ENCODE measurements at regions not wholly inside any gene's neighbourhood (a gene's known extent, or its start where the extent isn't known, plus 50 kb on each side); places are given as distances from the start of the nearest gene placed in this dataset.

- no peaks in the 10 kb centered on the region for H3K9me3 ChIP-seq (ENCODE audit: low read depth)
- no peak overlapping the region for H3K4me2 ChIP-seq (ENCODE audit: unreplicated experiment)
- in situ Hi-C loops (cut with MboI): no loop called here
- WGBS, 2 experiments (ENCODE audit: low coverage in 1 of 2, low lambda C conversion rate in 2 of 2, missing lambda C conversion rate in 2 of 2): 86 to 89% methylated on average over 4 of the region's 4 CpGs
- no peak for DNase-seq
- 0 out of 2 replicates have a peak overlapping the region, but pooled peaks have one; percentile 52 for H3K9ac ChIP-seq
- no peak overlapping the region for H3K4me3 ChIP-seq
- H2AFZ ChIP-seq: no peak overlapping the region
- peak overlapping the region; percentile 85; the same call in 1 of the 2 replicates for H3K27ac ChIP-seq
- no peaks in the 10 kb centered on the region for H3K27me3 ChIP-seq (replicated peaks; ENCODE audit: insufficient read depth)
- H3K36me3 ChIP-seq (ENCODE audit: low read depth): no peaks in the 10 kb centered on the region
- no peaks in the 10 kb centered on the region for H3K9me2 ChIP-seq (ENCODE audit: insufficient read depth)
- no peaks in the 10 kb centered on the region for H3K79me2 ChIP-seq (ENCODE audit: insufficient read depth)
- H3K4me1 ChIP-seq (ENCODE audit: insufficient read depth): peaks cover 36% of the 10 kb centered on the region
- no peak for TF ChIP-seq EZH2phosphoT487 (IDR thresholded peaks at IDR 0.05; ENCODE audit: insufficient read depth, low read depth)
- no peak for TF ChIP-seq EZH2 (IDR thresholded peaks at IDR 0.05; ENCODE audit: insufficient read depth, poor library complexity, severe bottlenecking)
- no peaks in the 10 kb centered on the region for H4K20me1 ChIP-seq (ENCODE audit: insufficient read depth)
- H3F3A ChIP-seq (ENCODE audit: insufficient read depth): peaks cover 43% of the 10 kb centered on the region
Measured at GRCh38 chr14:51534610-51535011, 117.1 kb upstream of the FRMD6 start.

GRCh38 chr14:51535443-51536044, 116.2 kb upstream of the FRMD6 start:
- no peak overlapping the region for H3K4me2 ChIP-seq (ENCODE audit: unreplicated experiment)
- H3K36me3 ChIP-seq (ENCODE audit: low read depth): no peaks in the 10 kb centered on the region
- no peaks in the 10 kb centered on the region for H4K20me1 ChIP-seq (ENCODE audit: insufficient read depth)
- no peak for DNase-seq
- no peak for TF ChIP-seq EZH2 (IDR thresholded peaks at IDR 0.05; ENCODE audit: insufficient read depth, poor library complexity, severe bottlenecking)
- TF ChIP-seq EZH2phosphoT487 (IDR thresholded peaks at IDR 0.05; ENCODE audit: insufficient read depth, low read depth): no peak
- H3K4me1 ChIP-seq (ENCODE audit: insufficient read depth): peaks cover 45% of the 10 kb centered on the region
- no peak overlapping the region for H3K9ac ChIP-seq
- WGBS, 2 experiments (ENCODE audit: low coverage in 1 of 2, low lambda C conversion rate in 2 of 2, missing lambda C conversion rate in 2 of 2): 92 to 97% methylated on average over 2 of the region's 2 CpGs
- no peaks in the 10 kb centered on the region for H3K9me2 ChIP-seq (ENCODE audit: insufficient read depth)
- H3K9me3 ChIP-seq (ENCODE audit: low read depth): no peaks in the 10 kb centered on the region
- in situ Hi-C loops (cut with MboI): no loop called here
- no peaks in the 10 kb centered on the region for H3K79me2 ChIP-seq (ENCODE audit: insufficient read depth)
- no peak overlapping the region for H3K4me3 ChIP-seq
- H3K27ac ChIP-seq: no peak overlapping the region
- H3K27me3 ChIP-seq (replicated peaks; ENCODE audit: insufficient read depth): no peaks in the 10 kb centered on the region
- peaks cover 50% of the 10 kb centered on the region for H3F3A ChIP-seq (ENCODE audit: insufficient read depth)
- no peak overlapping the region for H2AFZ ChIP-seq

- Histone ChIP-seq H3K27me3 (replicated peaks; ENCODE audit: insufficient read depth) (no peaks in the 10 kb centered on the region), H3F3A (ENCODE audit: insufficient read depth) (peaks cover 43% of the 10 kb centered on the region), H3K4me1 (ENCODE audit: insufficient read depth) (peaks cover 37% of the 10 kb centered on the region), H3K9ac (no peak overlapping the region), H3K4me3 (no peak overlapping the region), H4K20me1 (ENCODE audit: insufficient read depth) (no peaks in the 10 kb centered on the region), H3K4me2 (ENCODE audit: unreplicated experiment) (peak overlapping the region; percentile 59), H3K36me3 (ENCODE audit: low read depth) (no peaks in the 10 kb centered on the region), H3K79me2 (ENCODE audit: insufficient read depth) (no peaks in the 10 kb centered on the region), H3K9me2 (ENCODE audit: insufficient read depth) (no peaks in the 10 kb centered on the region), H3K27ac (peak overlapping the region; percentile 81), H3K9me3 (ENCODE audit: low read depth) (no peaks in the 10 kb centered on the region), H2AFZ (no peak overlapping the region)
- TF ChIP-seq EZH2phosphoT487 (IDR thresholded peaks at IDR 0.05; ENCODE audit: insufficient read depth, low read depth) (no peak), EZH2 (IDR thresholded peaks at IDR 0.05; ENCODE audit: insufficient read depth, poor library complexity, severe bottlenecking) (no peak)
- WGBS, 2 experiments (ENCODE audit: low coverage in 1 of 2, low lambda C conversion rate in 2 of 2, missing lambda C conversion rate in 2 of 2): 100% methylated on average over 1 of the region's 1 CpG
- no peak for DNase-seq
- in situ Hi-C loops (cut with MboI): no loop called here
Measured at GRCh38 chr14:51538973-51539372, 112.7 kb upstream of the FRMD6 start.

- TF ChIP-seq EZH2phosphoT487 (IDR thresholded peaks at IDR 0.05; ENCODE audit: insufficient read depth, low read depth): no peak
- no peak for TF ChIP-seq EZH2 (IDR thresholded peaks at IDR 0.05; ENCODE audit: insufficient read depth, poor library complexity, severe bottlenecking)
- Histone ChIP-seq H3K27ac (peak overlapping the region; percentile 81), H3K4me3 (no peak overlapping the region; the same call in 1 of the 2 replicates)
Measured at GRCh38 chr14:51539571-51540037, 112.1 kb upstream of the FRMD6 start.

More at GRCh38 chr14:51539571-51540037, 112.1 kb upstream of the FRMD6 start:
- WGBS, 2 experiments (ENCODE audit: low coverage in 1 of 2, low lambda C conversion rate in 2 of 2, missing lambda C conversion rate in 2 of 2): 0% methylated on average over 1 of the region's 1 CpG
- in situ Hi-C loops (cut with MboI): no loop called here
- DNase-seq: peak; percentile 87
- H4K20me1 ChIP-seq (ENCODE audit: insufficient read depth): no peaks in the 10 kb centered on the region
- peak overlapping the region; percentile 30; the same call in 1 of the 2 replicates for H3K9ac ChIP-seq
- peaks cover 32% of the 10 kb centered on the region for H3K4me1 ChIP-seq (ENCODE audit: insufficient read depth)
- H3F3A ChIP-seq (ENCODE audit: insufficient read depth): peaks cover 37% of the 10 kb centered on the region
- H3K79me2 ChIP-seq (ENCODE audit: insufficient read depth): no peaks in the 10 kb centered on the region
- H3K9me2 ChIP-seq (ENCODE audit: insufficient read depth): no peaks in the 10 kb centered on the region
- no peaks in the 10 kb centered on the region for H3K36me3 ChIP-seq (ENCODE audit: low read depth)
- no peaks in the 10 kb centered on the region for H3K9me3 ChIP-seq (ENCODE audit: low read depth)
- H2AFZ ChIP-seq: no peak overlapping the region
- no peaks in the 10 kb centered on the region for H3K27me3 ChIP-seq (replicated peaks; ENCODE audit: insufficient read depth)
- H3K4me2 ChIP-seq (ENCODE audit: unreplicated experiment): peak overlapping the region; percentile 59
